Astrocyte of the spinal cord (primary cell): ENCODE measurements at regions not wholly inside any gene's neighbourhood (a gene's known extent, or its start where the extent isn't known, plus 50 kb on each side); places are given as distances from the start of the nearest gene placed in this dataset.

Experiments
- DNase-seq: peaks from one replicate; pipeline ENCODE4 v3.0.0; 2011; ENCODE audit warnings: low read depth, low spot score
- H3K4me3 ChIP-seq: 2 replicates; pipeline ENCODE4 v1.5.1; 2011; ENCODE audit warnings: low read depth, mild to moderate bottlenecking, low read length, moderate library complexity
- CTCF ChIP-seq: IDR thresholded peaks from 2 replicates; pipeline ENCODE4 v1.5.1; 2012; ENCODE audit warnings: low read depth, mild to moderate bottlenecking, low read length, inconsistent platforms
- in situ Hi-C: cut with HindIII; loops from 2 replicates; pipeline ENCODE4 v1.10.0; 2017; ENCODE audit warnings: low sequenced_read_pairs

- no peak for TF ChIP-seq CTCF
- DNase-seq: no peak
- in situ Hi-C loops: no loop called here
- H3K4me3 ChIP-seq: no peak overlapping the region
Observed at GRCh38 chr14:42683707-42684106, 1077.0 kb downstream of the LRFN5 start.

- in situ Hi-C loops: no loop called here
- no peak overlapping the region for H3K4me3 ChIP-seq
- no peak for TF ChIP-seq CTCF
- no peak for DNase-seq
Observed at GRCh38 chr14:42676636-42677035, 1070.0 kb downstream of the LRFN5 start.

- in situ Hi-C loops: no loop called here
- no peak for DNase-seq
- H3K4me3 ChIP-seq: no peak overlapping the region
- TF ChIP-seq CTCF: no peak
Observed at GRCh38 chr14:42673963-42674362, 1067.3 kb downstream of the LRFN5 start.

GRCh38 chr14:42671636-42672035 is 1065.0 kb downstream of the LRFN5 start:
- DNase-seq: no peak
- TF ChIP-seq CTCF: no peak
- in situ Hi-C loops: no loop called here
- no peak overlapping the region for H3K4me3 ChIP-seq

- no peak for DNase-seq
- no peak overlapping the region for H3K4me3 ChIP-seq
- no peak for TF ChIP-seq CTCF
- in situ Hi-C loops: no loop called here
Observed at GRCh38 chr14:42665083-42665482, 1058.4 kb downstream of the LRFN5 start.

- H3K4me3 ChIP-seq: no peak overlapping the region
- in situ Hi-C loops: no loop called here
- TF ChIP-seq CTCF: no peak
- no peak for DNase-seq
Observed at GRCh38 chr14:42664190-42664589, 1057.5 kb downstream of the LRFN5 start.

GRCh38 chr14:42654707-42655106 is 1048.0 kb downstream of the LRFN5 start:
- in situ Hi-C loops: no loop called here

More at GRCh38 chr14:42654707-42655106, 1048.0 kb downstream of the LRFN5 start:
- no peak overlapping the region for H3K4me3 ChIP-seq
- no peak for DNase-seq
- TF ChIP-seq CTCF: no peak
